H1 (cell line): ENCODE measurements at regions not wholly inside any gene's neighbourhood (a gene's known extent, or its start where the extent isn't known, plus 50 kb on each side); places are given as distances from the start of the nearest gene placed in this dataset.

Experiments
- TF ChIP-seq, protein P1 (sequence below): IDR thresholded peaks from 2 replicates; pipeline ENCODE4 v1.6.1; 2012; ENCODE audit warnings: inconsistent platforms

DNA sequence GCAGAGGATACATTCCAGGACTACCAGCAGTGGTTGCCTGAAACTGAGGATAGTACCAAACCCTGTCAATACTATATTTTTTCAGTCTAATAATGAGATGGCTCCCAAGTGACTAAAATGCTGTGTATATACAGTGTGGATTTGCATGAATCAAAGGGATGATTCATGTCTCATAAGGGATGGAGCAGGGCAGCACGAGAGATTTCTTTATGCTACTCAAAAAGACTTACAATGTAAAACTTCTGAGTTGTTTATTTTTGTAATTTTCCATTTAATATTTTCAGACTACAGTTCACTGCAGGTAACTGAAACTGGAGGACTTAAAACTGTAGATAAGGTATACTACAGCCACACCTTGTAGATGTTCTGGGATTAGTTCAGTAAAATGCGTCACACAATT lies 674.7 kb upstream of the SALL1 start (continued):
- TF ChIP-seq, protein P1, sequence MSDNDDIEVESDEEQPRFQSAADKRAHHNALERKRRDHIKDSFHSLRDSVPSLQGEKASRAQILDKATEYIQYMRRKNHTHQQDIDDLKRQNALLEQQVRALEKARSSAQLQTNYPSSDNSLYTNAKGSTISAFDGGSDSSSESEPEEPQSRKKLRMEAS = no peak
